ENCODE measurements at regions not wholly inside any gene's neighbourhood (a gene's known extent, or its start where the extent isn't known, plus 50 kb on each side); places are given as distances from the start of the nearest gene placed in this dataset.

GRCh38 chr12:131323879-131324278 is 370.2 kb downstream of the ADGRD1 start:
- TF ChIP-seq EZH2 (IDR thresholded peaks at IDR 0.05; ENCODE audit: borderline replicate concordance, low read length) (no peak), CTCF (IDR thresholded peaks at IDR 0.05; ENCODE audit: low read length) (no peak)

Measured in OCI-LY1 (cell line).